ENCODE measurements at regions not wholly inside any gene's neighbourhood (a gene's known extent, or its start where the extent isn't known, plus 50 kb on each side); places are given as distances from the start of the nearest gene placed in this dataset.

- Histone ChIP-seq H3K4me2 (ENCODE audit: insufficient read depth, low read length) (no peak overlapping the region), H3K9me3 (ENCODE audit: low read depth, low read length) (no peaks in the 10 kb centered on the region), H3K27me3 (ENCODE audit: insufficient read depth, low read length) (peaks cover 24% of the 10 kb centered on the region), H2AFZ (ENCODE audit: low read length) (no peak overlapping the region), H4K20me1 (ENCODE audit: insufficient read depth, low read length) (no peaks in the 10 kb centered on the region), H3K36me3 (ENCODE audit: insufficient read depth, low read length) (no peaks in the 10 kb centered on the region), H3K4me1 (ENCODE audit: insufficient read depth, low read length) (no peaks in the 10 kb centered on the region), H3K27ac (ENCODE audit: low read depth, low read length) (no peak overlapping the region), H3K79me2 (ENCODE audit: insufficient read depth, low read length) (no peaks in the 10 kb centered on the region), H3K4me3 (ENCODE audit: insufficient read depth, low read length) (no peak overlapping the region)
- no peak for DNase-seq (ENCODE audit: insufficient read length, low spot score, missing footprints)
- TF ChIP-seq CTCF (IDR thresholded peaks at IDR 0.05; ENCODE audit: extremely low read depth, low read depth, low read length), result no peak
Measured at GRCh38 chr2:236903978-236904377, 181.7 kb upstream of the COPS8 start.

- Histone ChIP-seq H3K4me1 (ENCODE audit: insufficient read depth, low read length) (no peaks in the 10 kb centered on the region), H2AFZ (ENCODE audit: low read length) (no peak overlapping the region), H3K4me3 (ENCODE audit: insufficient read depth, low read length) (no peak overlapping the region), H3K9me3 (ENCODE audit: low read depth, low read length) (no peaks in the 10 kb centered on the region), H3K4me2 (ENCODE audit: insufficient read depth, low read length) (no peak overlapping the region), H3K36me3 (ENCODE audit: insufficient read depth, low read length) (no peaks in the 10 kb centered on the region), H3K27me3 (ENCODE audit: insufficient read depth, low read length) (peaks cover 24% of the 10 kb centered on the region), H3K79me2 (ENCODE audit: insufficient read depth, low read length) (no peaks in the 10 kb centered on the region), H4K20me1 (ENCODE audit: insufficient read depth, low read length) (no peaks in the 10 kb centered on the region), H3K27ac (ENCODE audit: low read depth, low read length) (no peak overlapping the region)
- TF ChIP-seq CTCF (IDR thresholded peaks at IDR 0.05; ENCODE audit: extremely low read depth, low read depth, low read length), result no peak
- DNase-seq (ENCODE audit: insufficient read length, low spot score, missing footprints), result no peak
Measured at GRCh38 chr2:236904389-236905263, 181.1 kb upstream of the COPS8 start.

- Histone ChIP-seq H2AFZ (ENCODE audit: low read length) (no peak overlapping the region), H3K36me3 (ENCODE audit: insufficient read depth, low read length) (no peaks in the 10 kb centered on the region), H3K27ac (ENCODE audit: low read depth, low read length) (no peak overlapping the region), H3K4me1 (ENCODE audit: insufficient read depth, low read length) (no peaks in the 10 kb centered on the region), H3K27me3 (ENCODE audit: insufficient read depth, low read length) (peaks cover 19% of the 10 kb centered on the region), H4K20me1 (ENCODE audit: insufficient read depth, low read length) (no peaks in the 10 kb centered on the region), H3K79me2 (ENCODE audit: insufficient read depth, low read length) (no peaks in the 10 kb centered on the region), H3K4me3 (ENCODE audit: insufficient read depth, low read length) (no peak overlapping the region), H3K9me3 (ENCODE audit: low read depth, low read length) (no peaks in the 10 kb centered on the region), H3K4me2 (ENCODE audit: insufficient read depth, low read length) (no peak overlapping the region)
- no peak for TF ChIP-seq CTCF (IDR thresholded peaks at IDR 0.05; ENCODE audit: extremely low read depth, low read depth, low read length)
- no peak for DNase-seq (ENCODE audit: insufficient read length, low spot score, missing footprints)
Measured at GRCh38 chr2:236905976-236906375, 179.7 kb upstream of the COPS8 start.

GRCh38 chr2:236908439-236909192 is 177.1 kb upstream of the COPS8 start:
- Histone ChIP-seq H3K4me1 (ENCODE audit: insufficient read depth, low read length) (no peaks in the 10 kb centered on the region), H3K4me2 (ENCODE audit: insufficient read depth, low read length) (no peak overlapping the region), H3K27ac (ENCODE audit: low read depth, low read length) (no peak overlapping the region), H3K27me3 (ENCODE audit: insufficient read depth, low read length) (peaks cover 14% of the 10 kb centered on the region), H3K79me2 (ENCODE audit: insufficient read depth, low read length) (no peaks in the 10 kb centered on the region), H3K9me3 (ENCODE audit: low read depth, low read length) (no peaks in the 10 kb centered on the region), H2AFZ (ENCODE audit: low read length) (no peak overlapping the region), H3K36me3 (ENCODE audit: insufficient read depth, low read length) (no peaks in the 10 kb centered on the region), H3K4me3 (ENCODE audit: insufficient read depth, low read length) (no peak overlapping the region), H4K20me1 (ENCODE audit: insufficient read depth, low read length) (no peaks in the 10 kb centered on the region)
- TF ChIP-seq CTCF (IDR thresholded peaks at IDR 0.05; ENCODE audit: extremely low read depth, low read depth, low read length), result no peak
- no peak for DNase-seq (ENCODE audit: insufficient read length, low spot score, missing footprints)
